HG02678 (cell line): ENCODE measurements at regions not wholly inside any gene's neighbourhood (a gene's known extent, or its start where the extent isn't known, plus 50 kb on each side); places are given as distances from the start of the nearest gene placed in this dataset.

ENCODE experiments used
- ATAC-seq: cut with Tn5 transposase; IDR thresholded peaks from one replicate; pipeline ENCODE4 v1.9.1; 2021; ENCODE audit warnings: mild to moderate bottlenecking, moderate library complexity; ENCODE audit not compliant: unreplicated experiment

- no peak for ATAC-seq
Observed at GRCh38 chr14:96931751-96932150, 134.6 kb downstream of the VRK1 start.

DNA sequence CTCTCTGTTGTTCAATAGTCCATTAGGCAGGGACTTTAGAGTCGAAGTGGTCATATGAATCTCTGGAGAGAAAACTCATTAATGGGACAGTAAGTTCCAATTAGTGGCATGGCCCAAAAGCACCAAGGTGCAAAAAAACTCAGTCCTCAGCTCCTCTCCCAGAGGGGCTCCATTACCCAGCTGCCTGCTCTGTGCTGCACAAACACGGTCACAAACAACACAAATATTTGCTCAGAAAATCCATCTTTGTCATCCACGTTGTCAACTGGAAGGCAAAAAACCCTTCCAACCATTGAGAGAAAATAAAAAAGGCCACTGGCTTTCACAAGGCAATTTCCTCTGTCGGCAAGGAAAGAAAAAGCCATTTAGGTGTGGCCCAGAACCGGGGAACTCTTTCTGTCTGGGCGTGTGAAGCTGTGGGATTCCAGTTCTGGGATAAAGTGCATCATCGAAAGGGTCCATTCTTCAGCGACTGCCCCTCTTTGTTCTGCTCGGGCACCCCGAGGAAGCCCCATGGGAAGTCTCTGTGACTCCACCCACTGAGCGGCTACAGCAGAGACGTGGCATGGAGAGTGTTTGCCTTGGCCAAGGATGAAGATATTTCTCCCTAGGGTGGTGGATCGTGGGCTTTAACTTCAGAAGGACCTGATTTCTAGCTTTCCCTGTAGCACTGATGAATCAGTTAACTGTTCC, 137.6 kb downstream of the VRK1 start:
- ATAC-seq: no peak

DNA sequence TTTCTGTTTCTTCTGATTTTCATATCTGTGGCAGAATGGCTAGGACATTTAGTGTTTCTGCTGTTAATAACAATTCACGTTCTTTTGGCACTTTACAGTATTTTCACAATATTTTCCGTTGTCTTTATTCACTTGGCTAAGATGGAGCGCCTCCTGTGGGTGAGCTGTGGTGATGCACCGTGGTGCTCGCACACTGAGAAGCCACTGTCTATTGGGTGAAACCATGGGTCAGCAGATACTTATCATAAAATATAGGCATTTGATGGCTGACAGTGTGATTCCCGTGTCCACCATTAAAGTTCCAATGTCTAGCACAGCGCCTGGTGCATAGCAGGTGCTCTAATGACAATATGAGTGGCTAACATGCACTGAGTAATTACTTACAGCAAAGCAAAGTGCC, 141.8 kb downstream of the VRK1 start:
- ATAC-seq: no peak

GRCh38 chr14:96940009-96940408, 142.8 kb downstream of the VRK1 start:
- ATAC-seq: no peak

GRCh38 chr14:96944297-96944696, 147.1 kb downstream of the VRK1 start:
- no peak for ATAC-seq

DNA sequence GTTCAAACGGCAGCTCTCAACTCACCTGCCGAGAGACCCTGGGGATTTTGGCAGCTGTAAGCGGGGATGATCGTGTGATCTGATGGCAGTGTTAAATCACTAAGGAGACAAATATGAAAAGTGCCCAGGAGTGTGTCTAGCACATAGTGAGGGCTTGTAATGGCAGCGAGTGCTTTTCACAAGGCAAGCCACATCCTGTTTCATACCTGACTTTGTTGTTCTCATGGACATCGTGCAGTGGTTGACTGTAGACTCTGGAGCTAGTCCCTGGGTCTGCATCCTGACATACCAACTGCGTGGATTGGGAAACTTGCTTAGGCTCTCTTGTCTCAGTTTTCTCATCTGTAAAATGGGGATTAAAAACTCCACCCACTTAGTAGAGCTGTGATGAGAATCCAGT, 148.5 kb downstream of the VRK1 start:
- ATAC-seq: no peak

GRCh38 chr14:96949594-96949993, 152.4 kb downstream of the VRK1 start:
- ATAC-seq: no peak

DNA sequence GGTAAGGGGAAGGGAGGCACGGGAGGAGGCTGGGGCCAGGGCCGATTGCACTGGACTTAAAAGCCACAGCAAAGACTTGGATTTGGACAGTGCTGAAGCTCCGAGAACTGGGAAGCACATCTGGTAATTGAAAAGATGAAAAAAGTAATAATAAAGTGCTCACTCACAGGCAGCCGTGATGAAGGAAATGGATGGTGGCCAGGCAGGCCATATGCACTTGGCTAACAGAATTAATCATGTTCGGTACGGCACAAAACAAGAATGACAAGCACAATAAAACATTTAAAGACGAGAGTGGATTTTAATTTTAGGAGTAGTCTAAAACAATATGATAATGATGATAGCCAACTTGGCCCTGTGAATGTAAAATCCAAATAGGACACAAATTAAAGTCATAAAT, 154.3 kb downstream of the VRK1 start:
- no peak for ATAC-seq

GRCh38 chr14:96953087-96953874, 156.1 kb downstream of the VRK1 start:
- no peak for ATAC-seq

- no peak for ATAC-seq
Observed at GRCh38 chr14:96953875-96954185, 156.6 kb downstream of the VRK1 start.

DNA sequence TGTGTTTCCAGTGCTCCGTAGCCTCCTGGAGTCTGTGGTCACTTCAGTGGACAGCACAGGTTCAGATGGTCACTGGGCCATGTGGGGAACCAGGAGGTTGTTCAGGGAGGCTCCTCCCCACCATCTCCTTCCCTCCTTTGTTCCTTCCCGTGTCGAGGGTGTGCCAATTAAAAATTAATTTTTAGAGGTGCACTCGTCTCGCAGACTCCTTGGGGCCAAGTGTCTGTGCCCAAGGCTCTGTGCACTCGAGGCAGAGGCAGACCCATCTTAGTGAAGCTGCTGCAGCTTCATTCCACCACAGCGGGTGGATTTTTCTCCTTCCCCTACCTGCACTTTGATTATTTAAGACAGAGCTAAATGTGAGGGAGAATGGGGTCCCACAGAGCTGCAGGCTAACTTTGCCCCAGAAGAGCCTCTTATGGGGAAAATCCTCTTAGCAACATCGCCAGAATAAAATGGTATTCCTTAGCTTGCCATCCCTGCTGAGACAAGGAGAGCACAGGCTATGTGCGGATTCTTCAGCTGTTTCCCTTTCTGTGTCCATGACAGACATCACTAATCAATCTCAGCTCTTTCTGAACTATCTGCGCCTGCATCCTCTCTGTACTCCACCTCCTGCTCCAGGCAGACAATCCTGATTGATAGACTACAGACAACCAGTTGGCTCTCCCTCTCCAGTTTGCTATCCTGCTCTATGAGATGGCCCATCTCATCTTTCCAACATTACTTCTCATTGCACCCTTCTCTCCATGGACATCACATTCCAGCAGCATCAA, 159.5 kb downstream of the VRK1 start:
- ATAC-seq: no peak

DNA sequence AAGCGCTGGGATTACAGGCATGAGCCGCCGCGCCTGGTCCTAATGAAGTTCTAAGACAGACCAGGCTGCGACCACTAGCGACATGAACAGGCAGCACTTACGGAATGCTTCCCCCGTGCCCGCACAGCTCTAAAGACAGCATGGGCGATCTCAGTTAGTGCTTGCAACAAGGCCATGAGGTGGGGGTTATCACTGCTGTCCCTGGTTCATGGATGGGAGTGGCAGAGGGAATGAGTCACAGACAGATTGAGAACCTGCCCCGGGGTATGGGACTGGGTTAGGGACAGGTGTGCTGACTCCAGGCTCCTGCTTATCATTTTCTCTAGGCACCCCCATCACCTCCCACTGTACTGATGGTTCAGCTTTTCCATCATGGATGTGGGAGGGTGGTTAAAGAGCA, 160.9 kb downstream of the VRK1 start:
- no peak for ATAC-seq

DNA sequence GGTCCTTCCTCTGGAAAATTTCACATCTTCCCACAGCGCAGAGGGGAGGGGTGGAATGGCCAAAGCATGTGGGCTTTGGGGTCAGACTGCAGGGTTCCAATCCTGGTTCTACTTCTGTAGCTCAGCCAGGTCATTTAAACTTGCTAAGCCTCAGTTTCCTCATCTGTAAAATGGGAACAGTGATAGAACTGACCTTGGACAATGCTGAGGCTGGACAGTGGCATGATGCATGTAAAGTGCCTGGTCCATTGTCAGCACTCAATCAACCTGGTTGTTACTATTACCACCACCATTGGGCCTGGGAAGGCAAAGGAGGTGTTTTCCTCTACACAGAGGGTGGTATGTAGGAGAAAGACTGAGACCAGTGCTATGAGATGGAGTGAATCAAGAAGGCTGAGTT, 162.8 kb downstream of the VRK1 start:
- no peak for ATAC-seq

DNA sequence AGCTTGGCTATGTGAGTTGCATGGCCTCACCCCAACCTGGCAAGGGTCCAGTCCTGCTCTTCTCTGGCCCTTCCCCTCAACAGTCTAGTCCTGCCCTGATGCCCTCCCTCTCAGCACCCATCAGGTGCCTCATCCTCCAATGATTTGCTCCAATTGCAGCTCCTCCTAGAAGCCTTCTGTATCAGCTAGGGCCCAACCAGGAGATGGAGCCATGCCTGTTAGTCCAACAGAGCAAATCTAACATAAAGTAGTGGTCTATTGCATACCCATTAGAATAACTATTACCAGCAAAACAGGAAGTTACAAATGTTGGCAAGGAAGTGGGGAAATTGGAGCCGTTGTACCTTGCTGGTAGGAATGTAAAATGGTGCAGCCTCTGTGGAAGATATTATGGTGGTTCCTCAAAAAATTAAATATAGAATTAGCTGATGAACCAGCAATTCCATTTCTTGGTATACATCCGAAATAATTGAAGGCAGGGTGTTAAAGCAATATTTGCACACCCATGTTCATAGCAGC, 163.5 kb downstream of the VRK1 start:
- ATAC-seq: no peak

GRCh38 chr14:96961895-96962294, 164.7 kb downstream of the VRK1 start:
- no peak for ATAC-seq

DNA sequence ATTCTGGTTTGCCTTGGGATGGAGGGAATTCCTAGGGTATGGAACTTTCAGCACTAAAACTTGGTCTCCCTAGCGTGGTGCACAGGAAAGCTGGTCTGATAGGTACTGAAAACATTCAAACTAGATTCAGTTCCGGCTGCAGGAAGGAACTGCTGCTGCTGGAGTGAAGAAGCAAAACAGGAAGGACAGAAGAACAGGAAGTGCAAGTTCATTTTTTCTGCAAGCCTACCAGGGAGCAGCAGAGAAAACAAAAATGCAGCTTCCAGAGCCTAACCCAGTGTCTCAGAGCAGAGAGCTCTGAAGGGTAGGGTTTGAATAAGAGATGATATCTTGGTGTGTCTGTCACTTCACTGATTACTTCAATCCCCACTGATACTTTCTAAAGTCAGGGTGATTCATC, 165.2 kb downstream of the VRK1 start:
- ATAC-seq: peak; percentile 59

DNA sequence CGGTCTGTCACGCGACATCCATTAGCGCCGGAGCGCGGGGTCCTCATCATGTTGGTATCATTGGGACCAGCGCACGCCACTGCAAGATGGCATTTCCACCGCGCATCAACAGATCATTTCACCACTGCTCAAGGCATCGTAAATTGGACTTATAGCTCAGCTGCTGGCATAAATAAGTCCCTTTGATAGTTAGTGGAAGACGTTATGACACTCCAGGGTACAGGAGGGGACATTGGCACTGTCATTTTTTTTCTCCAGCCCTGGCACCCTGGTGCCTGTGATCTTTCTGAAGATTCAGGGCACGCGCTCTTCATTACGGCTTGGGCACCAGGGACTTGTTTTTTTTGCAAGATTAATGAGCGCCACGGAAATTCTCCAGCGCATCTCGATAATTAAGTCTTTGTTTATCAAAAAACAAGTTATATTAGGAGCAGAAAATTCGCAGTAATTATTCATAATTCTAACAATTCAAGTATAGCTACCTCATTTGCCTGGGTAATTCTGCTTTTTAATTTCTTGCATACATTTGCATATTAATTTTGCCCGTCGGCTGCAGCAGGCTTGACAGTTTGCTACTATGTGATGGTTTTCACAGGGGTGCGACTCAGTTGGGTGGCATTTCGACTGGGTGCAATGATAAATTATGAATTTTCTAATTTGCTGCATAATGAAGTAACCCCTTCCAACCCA, 167.7 kb downstream of the VRK1 start:
- no peak for ATAC-seq

GRCh38 chr14:96965885-96966595, 168.9 kb downstream of the VRK1 start:
- ATAC-seq: no peak

- ATAC-seq: no peak
Observed at GRCh38 chr14:96975116-96975515, 177.9 kb downstream of the VRK1 start.

GRCh38 chr14:96978525-96979272, 181.5 kb downstream of the VRK1 start:
- ATAC-seq: no peak
